Activated T-cell treated with anti-CD3 and anti-CD28 coated beads, Interleukin-2, amount 50 U/mL, for 1 hour (primary cell): ENCODE measurements at regions not wholly inside any gene's neighbourhood (a gene's known extent, or its start where the extent isn't known, plus 50 kb on each side); places are given as distances from the start of the nearest gene placed in this dataset.
"Not testable (repeated sequence)": the region's sequence is repeated elsewhere in the genome, so short reads cannot be mapped to it uniquely, and the experiment has no call there.

Source experiments
- DNase-seq: peaks from one replicate; pipeline ENCODE4 v3.0.0-alpha.2; 2020

- no peak for DNase-seq
Measured at GRCh38 chr22:27075028-27075678, 417.8 kb downstream of the MIAT start.

GRCh38 chr22:27075891-27076290, 418.5 kb downstream of the MIAT start:
- DNase-seq, result no peak

- not testable (repeated sequence) for DNase-seq
Measured at GRCh38 chr22:27078064-27078463, 420.7 kb downstream of the MIAT start.

GRCh38 chr22:27080036-27080578, 422.7 kb downstream of the MIAT start:
- no peak for DNase-seq

GRCh38 chr22:27080863-27081262, 423.5 kb downstream of the MIAT start:
- DNase-seq, result no peak

- DNase-seq, result no peak
Measured at GRCh38 chr22:27083610-27084009, 426.2 kb downstream of the MIAT start.

- no peak for DNase-seq
Measured at GRCh38 chr22:27084130-27084529, 426.7 kb downstream of the MIAT start.

- DNase-seq, result no peak
Measured at GRCh38 chr22:27086080-27087044, 429.0 kb downstream of the MIAT start.

- no peak for DNase-seq
Measured at GRCh38 chr22:27087051-27087450, 429.7 kb downstream of the MIAT start.

- no peak for DNase-seq
Measured at GRCh38 chr22:27088026-27088425, 430.6 kb downstream of the MIAT start.

GRCh38 chr22:27089264-27089663, 431.9 kb downstream of the MIAT start:
- DNase-seq, result no peak

GRCh38 chr22:27090611-27091011, 433.2 kb downstream of the MIAT start:
- no peak for DNase-seq

GRCh38 chr22:27093422-27093821, 436.0 kb downstream of the MIAT start:
- no peak for DNase-seq

- no peak for DNase-seq
Measured at GRCh38 chr22:27094633-27095308, 437.4 kb downstream of the MIAT start.

- no peak for DNase-seq
Measured at GRCh38 chr22:27097506-27097905, 440.1 kb downstream of the MIAT start.

GRCh38 chr22:27097933-27098332, 440.5 kb downstream of the MIAT start:
- DNase-seq, result no peak

- no peak for DNase-seq
Measured at GRCh38 chr22:27099946-27100722, 442.7 kb downstream of the MIAT start.

- DNase-seq, result no peak
Measured at GRCh38 chr22:27100789-27101188, 443.4 kb downstream of the MIAT start.

- no peak for DNase-seq
Measured at GRCh38 chr22:27101288-27101687, 443.9 kb downstream of the MIAT start.

GRCh38 chr22:27104449-27104848, 447.1 kb downstream of the MIAT start:
- DNase-seq, result no peak

GRCh38 chr22:27105142-27106025, 448.0 kb downstream of the MIAT start:
- DNase-seq, result no peak
